CD4-positive, alpha-beta memory T cell (primary cell): ENCODE measurements at regions not wholly inside any gene's neighbourhood (a gene's known extent, or its start where the extent isn't known, plus 50 kb on each side); places are given as distances from the start of the nearest gene placed in this dataset.

Experiments
- CTCF ChIA-PET: fragments of 350-600 bp; sonication (Branson Sonifier 250); formaldehyde crosslinking; loops from one replicate; lab custom pipeline; 2021; ENCODE audit warnings: inconsistent platforms; ENCODE audit not compliant: partially characterized antibody; lab: Charles Lee
- POLR2A ChIA-PET: fragments of 350-600 bp; sonication (Branson Sonifier 250); formaldehyde crosslinking; loops from one replicate; lab custom pipeline; 2021; ENCODE audit not compliant: partially characterized antibody; lab: Charles Lee
- DNase-seq, 5 donors: peaks; one replicate each; pipeline versions ENCODE4 v3.0.0 to v3.0.0-alpha.2; 2020 to 2022; ENCODE audit warnings: mixed read lengths in 1 of 5
- H3K27ac ChIP-seq: one replicate; pipeline ENCODE4 v1.7.0; 2013; ENCODE audit warnings: low read depth, low read length
- H3K27me3 ChIP-seq: 2 replicates; pipeline ENCODE4 v1.7.0; 2013; ENCODE audit warnings: mild to moderate bottlenecking, low read length, moderate library complexity; ENCODE audit not compliant: insufficient read depth
- H3K36me3 ChIP-seq: 2 replicates; pipeline ENCODE4 v1.7.0; 2013; ENCODE audit warnings: mild to moderate bottlenecking, low read length, moderate library complexity; ENCODE audit not compliant: insufficient read depth
- H3K4me1 ChIP-seq: 2 replicates; pipeline ENCODE4 v1.7.0; 2013; ENCODE audit warnings: mild to moderate bottlenecking, low read length, moderate library complexity; ENCODE audit not compliant: insufficient read depth
- H3K4me3 ChIP-seq, 2 donors: one replicate each; pipeline ENCODE4 v1.7.0; 2013; ENCODE audit warnings: low read length in 2 of 2, mild to moderate bottlenecking in 1 of 2
- H3K9me3 ChIP-seq, 2 donors: one replicate each; pipeline ENCODE4 v1.7.0; 2013; ENCODE audit warnings: low read length in 2 of 2, control low read depth in 1 of 2; ENCODE audit not compliant: control insufficient read depth in 1 of 2
- H3K27ac Mint-ChIP-seq, 7 donors: one replicate each; pipeline ENCODE4 v1.8.0; 2020 to 2021; ENCODE audit warnings: mixed read lengths in 7 of 7, mild to moderate bottlenecking in 6 of 7, inconsistent platforms in 3 of 7, moderate library complexity in 3 of 7
- H3K27me3 Mint-ChIP-seq, 2 donors: one replicate each; pipeline ENCODE4 v1.8.0; 2020 to 2021; ENCODE audit warnings: mixed read lengths in 2 of 2
- H3K36me3 Mint-ChIP-seq, 2 donors: one replicate each; pipeline ENCODE4 v1.8.0; 2020 to 2021; ENCODE audit warnings: mixed read lengths in 2 of 2, inconsistent platforms in 1 of 2, mild to moderate bottlenecking in 1 of 2
- H3K4me1 Mint-ChIP-seq, 4 donors: one replicate each; pipeline ENCODE4 v1.8.0; 2020 to 2021; ENCODE audit warnings: mixed read lengths in 4 of 4, mild to moderate bottlenecking in 1 of 4
- H3K4me3 Mint-ChIP-seq, 8 donors: one replicate each; pipeline ENCODE4 v1.8.0; 2020 to 2021; ENCODE audit warnings: mixed read lengths in 8 of 8, mild to moderate bottlenecking in 7 of 8, moderate library complexity in 6 of 8, inconsistent platforms in 3 of 8
- H3K9me3 Mint-ChIP-seq, 8 donors: one replicate each; pipeline ENCODE4 v1.8.0; 2020 to 2021; ENCODE audit warnings: mixed read lengths in 8 of 8, mild to moderate bottlenecking in 5 of 8, inconsistent platforms in 3 of 8, moderate library complexity in 1 of 8
- intact Hi-C: fragments of 100-400 bp; cut with micrococcal nuclease; formaldehyde crosslinking; loops from one replicate; pipeline ENCODE4 v1.15.1; 2023

GRCh38 chr9:103734471-103734870 lies 359.6 kb upstream of the SMC2 start:
- Histone ChIP-seq H3K4me3 (no peak overlapping the region), H3K36me3 (no peaks in the 10 kb centered on the region), H3K27me3 (no peaks in the 10 kb centered on the region), H3K9me3 (no peaks in the 10 kb centered on the region), H3K27ac (no peak overlapping the region), H3K4me1 (no peaks in the 10 kb centered on the region)
- POLR2A ChIA-PET, result no interaction called here
- Mint-ChIP-seq H3K4me3 (no peak overlapping the region), H3K27me3 (no peaks in the 10 kb centered on the region), H3K36me3 (no peaks in the 10 kb centered on the region), H3K4me1 (no peaks in the 10 kb centered on the region), H3K9me3 (peaks cover 0 to 3% (median 0%) of the 10 kb centered on the region in 8 donors), H3K27ac (no peak overlapping the region)
- DNase-seq, result no peak
- intact Hi-C loops, result no loop called here
- CTCF ChIA-PET, result no interaction called here

- H3K4me3 ChIP-seq, result no peak overlapping the region
- H3K36me3 ChIP-seq, result no peaks in the 10 kb centered on the region
- H3K27me3 Mint-ChIP-seq, result no peaks in the 10 kb centered on the region
- DNase-seq, result no peak
- POLR2A ChIA-PET, result no interaction called here
- H3K9me3 ChIP-seq, result no peaks in the 10 kb centered on the region
- H3K27ac Mint-ChIP-seq, result no peak overlapping the region
- H3K9me3 Mint-ChIP-seq, result peaks cover 0 to 4% (median under 1%) of the 10 kb centered on the region in 8 donors
- CTCF ChIA-PET, result no interaction called here
- no peaks in the 10 kb centered on the region for H3K4me1 Mint-ChIP-seq
- no peaks in the 10 kb centered on the region for H3K4me1 ChIP-seq
- no peaks in the 10 kb centered on the region for H3K27me3 ChIP-seq
- no peaks in the 10 kb centered on the region for H3K36me3 Mint-ChIP-seq
- H3K27ac ChIP-seq, result no peak overlapping the region
- intact Hi-C loops, result no loop called here
- no peak overlapping the region for H3K4me3 Mint-ChIP-seq
Observed at GRCh38 chr9:103755441-103755840, 338.7 kb upstream of the SMC2 start.

DNA sequence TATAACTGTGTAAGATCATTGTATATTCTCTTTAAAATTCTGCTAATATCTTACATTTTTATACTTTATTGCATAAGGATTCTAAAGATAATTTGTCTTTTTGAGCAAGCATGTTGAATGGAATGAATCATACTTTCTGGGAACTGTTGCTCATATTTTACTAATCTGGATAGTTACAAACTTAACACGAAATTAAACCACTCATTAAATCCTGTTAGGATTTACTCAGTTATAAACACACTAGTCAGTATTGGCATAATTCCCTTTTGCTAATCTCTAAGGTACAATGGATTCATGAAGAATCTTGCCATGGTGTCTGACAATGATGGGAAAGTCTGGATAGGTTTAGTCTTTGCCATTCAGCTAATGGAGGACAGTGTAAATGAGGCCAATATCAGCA lies 338.1 kb upstream of the SMC2 start:
- Histone ChIP-seq H3K27ac (no peak overlapping the region), H3K27me3 (no peaks in the 10 kb centered on the region), H3K36me3 (no peaks in the 10 kb centered on the region), H3K4me1 (no peaks in the 10 kb centered on the region), H3K9me3 (no peaks in the 10 kb centered on the region), H3K4me3 (no peak overlapping the region)
- intact Hi-C loops, result no loop called here
- CTCF ChIA-PET, result no interaction called here
- Mint-ChIP-seq H3K27me3 (no peaks in the 10 kb centered on the region), H3K36me3 (no peaks in the 10 kb centered on the region), H3K27ac (no peak overlapping the region), H3K9me3 (peaks cover 0 to 4% (median under 1%) of the 10 kb centered on the region in 8 donors), H3K4me1 (no peaks in the 10 kb centered on the region), H3K4me3 (no peak overlapping the region)
- POLR2A ChIA-PET, result no interaction called here
- DNase-seq, result no peak

- Histone ChIP-seq H3K27me3 (no peaks in the 10 kb centered on the region), H3K4me1 (no peaks in the 10 kb centered on the region), H3K27ac (no peak overlapping the region), H3K4me3 (no peak overlapping the region), H3K9me3 (no peaks in the 10 kb centered on the region), H3K36me3 (no peaks in the 10 kb centered on the region)
- no peaks in the 10 kb centered on the region for H3K4me1 Mint-ChIP-seq
- H3K27me3 Mint-ChIP-seq, result no peaks in the 10 kb centered on the region
- intact Hi-C loops, result no loop called here
- H3K9me3 Mint-ChIP-seq, result peaks cover 0 to 4% (median 1%) of the 10 kb centered on the region in 8 donors
- ChIA-PET CTCF (interaction anchor here (0.6 kb wide), 1 partner anchor 560 kb away, joined by 4 read pairs; no protein-coding TSS in a partner anchor), POLR2A (no interaction called here)
- no peaks in the 10 kb centered on the region for H3K36me3 Mint-ChIP-seq
- no peak overlapping the region for H3K27ac Mint-ChIP-seq
- DNase-seq, result no peak
- no peak overlapping the region for H3K4me3 Mint-ChIP-seq
Observed at GRCh38 chr9:103757062-103757461, 337.0 kb upstream of the SMC2 start.

DNA sequence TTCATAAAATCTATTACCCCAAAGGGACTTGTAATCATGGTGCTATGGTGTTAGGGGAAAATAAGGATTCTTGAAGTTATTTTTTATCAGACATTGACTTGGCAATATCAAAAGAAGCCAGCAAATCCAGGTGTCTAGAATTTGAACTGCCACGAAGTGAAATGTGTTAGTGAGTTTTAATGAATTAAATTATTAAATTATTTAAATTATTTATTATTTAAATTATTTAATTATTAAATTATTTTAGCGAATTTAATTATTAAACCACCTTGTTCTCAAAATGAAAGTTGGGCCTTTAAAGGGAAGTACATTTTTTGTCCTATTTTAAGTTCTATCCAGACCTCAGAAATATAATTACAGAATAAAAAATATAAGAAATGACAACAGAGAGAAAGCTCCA lies 332.6 kb upstream of the SMC2 start:
- Mint-ChIP-seq H3K4me3 (no peak overlapping the region), H3K36me3 (no peaks in the 10 kb centered on the region), H3K9me3 (peaks cover 0 to 4% (median 3%) of the 10 kb centered on the region in 8 donors), H3K27me3 (no peaks in the 10 kb centered on the region), H3K4me1 (no peaks in the 10 kb centered on the region), H3K27ac (no peak overlapping the region)
- CTCF ChIA-PET, result no interaction called here
- POLR2A ChIA-PET, result no interaction called here
- no peak for DNase-seq
- Histone ChIP-seq H3K4me3 (no peak overlapping the region), H3K9me3 (no peaks in the 10 kb centered on the region), H3K36me3 (no peaks in the 10 kb centered on the region), H3K27ac (no peak overlapping the region), H3K27me3 (no peaks in the 10 kb centered on the region), H3K4me1 (no peaks in the 10 kb centered on the region)
- intact Hi-C loops, result no loop called here

GRCh38 chr9:103789686-103790085 lies 304.4 kb upstream of the SMC2 start:
- no peak overlapping the region for H3K4me3 ChIP-seq
- DNase-seq, result no peak
- no peaks in the 10 kb centered on the region for H3K9me3 ChIP-seq
- Mint-ChIP-seq H3K4me1 (peaks cover 4 to 9% (median 5%) of the 10 kb centered on the region in 4 donors), H3K4me3 (no peak overlapping the region), H3K27me3 (no peaks in the 10 kb centered on the region), H3K27ac (no peak overlapping the region), H3K9me3 (peaks cover 0 to 4% (median 0%) of the 10 kb centered on the region in 8 donors), H3K36me3 (no peaks in the 10 kb centered on the region)
- no peaks in the 10 kb centered on the region for H3K4me1 ChIP-seq
- no peaks in the 10 kb centered on the region for H3K27me3 ChIP-seq
- intact Hi-C loops, result no loop called here
- H3K36me3 ChIP-seq, result no peaks in the 10 kb centered on the region
- POLR2A ChIA-PET, result no interaction called here
- CTCF ChIA-PET, result no interaction called here
- no peak overlapping the region for H3K27ac ChIP-seq

- ChIA-PET POLR2A (no interaction called here), CTCF (no interaction called here)
- Mint-ChIP-seq H3K27ac (no peak overlapping the region), H3K36me3 (no peaks in the 10 kb centered on the region), H3K4me3 (peak overlapping the region in 4 of 8 donors; percentile 17 to 50 (median 34)), H3K9me3 (peaks cover 0 to 2% (median 0%) of the 10 kb centered on the region in 8 donors), H3K27me3 (no peaks in the 10 kb centered on the region), H3K4me1 (peaks cover 0 to 5% (median 0%) of the 10 kb centered on the region in 4 donors)
- Histone ChIP-seq H3K4me3 (no peak overlapping the region), H3K27ac (no peak overlapping the region), H3K9me3 (no peaks in the 10 kb centered on the region), H3K4me1 (no peaks in the 10 kb centered on the region), H3K27me3 (no peaks in the 10 kb centered on the region), H3K36me3 (no peaks in the 10 kb centered on the region)
- intact Hi-C loops, result no loop called here
- DNase-seq, result no peak
Observed at GRCh38 chr9:103798620-103799019, 295.5 kb upstream of the SMC2 start.

DNA sequence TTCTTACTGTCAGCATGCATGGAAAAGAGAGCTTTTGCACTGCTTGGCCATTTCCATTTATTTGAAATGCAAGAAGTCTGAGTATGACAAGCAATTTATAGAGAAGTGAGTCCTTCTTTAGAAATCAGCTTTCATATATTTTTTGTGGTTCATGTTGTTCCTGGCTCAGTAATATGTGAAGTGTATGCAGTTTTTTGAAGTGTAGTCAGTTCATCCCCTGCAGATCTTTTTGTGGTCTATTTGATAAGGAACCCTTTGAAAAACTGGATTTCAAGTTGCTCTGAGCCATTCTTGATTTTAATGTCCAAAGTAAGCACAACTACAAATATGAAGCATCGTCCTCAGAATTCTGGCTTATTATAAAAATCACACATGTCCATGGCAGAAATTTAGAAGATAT lies 294.1 kb upstream of the SMC2 start:
- peaks cover 0 to 5% (median 0%) of the 10 kb centered on the region in 4 donors for H3K4me1 Mint-ChIP-seq

More for the DNA sequence above, 294.1 kb upstream of the SMC2 start:
- Mint-ChIP-seq H3K27ac (no peak overlapping the region), H3K4me3 (no peak overlapping the region), H3K36me3 (no peaks in the 10 kb centered on the region), H3K27me3 (no peaks in the 10 kb centered on the region), H3K9me3 (peaks cover 0 to 2% (median 0%) of the 10 kb centered on the region in 8 donors)
- no peak for DNase-seq
- no peak overlapping the region for H3K4me3 ChIP-seq
- ChIA-PET CTCF (no interaction called here), POLR2A (no interaction called here)
- intact Hi-C loops, result no loop called here
- no peaks in the 10 kb centered on the region for H3K9me3 ChIP-seq
- H3K36me3 ChIP-seq, result no peaks in the 10 kb centered on the region
- no peak overlapping the region for H3K27ac ChIP-seq
- no peaks in the 10 kb centered on the region for H3K4me1 ChIP-seq
- no peaks in the 10 kb centered on the region for H3K27me3 ChIP-seq
